ENCODE measurements at regions not wholly inside any gene's neighbourhood (a gene's known extent, or its start where the extent isn't known, plus 50 kb on each side); places are given as distances from the start of the nearest gene placed in this dataset.

DNA sequence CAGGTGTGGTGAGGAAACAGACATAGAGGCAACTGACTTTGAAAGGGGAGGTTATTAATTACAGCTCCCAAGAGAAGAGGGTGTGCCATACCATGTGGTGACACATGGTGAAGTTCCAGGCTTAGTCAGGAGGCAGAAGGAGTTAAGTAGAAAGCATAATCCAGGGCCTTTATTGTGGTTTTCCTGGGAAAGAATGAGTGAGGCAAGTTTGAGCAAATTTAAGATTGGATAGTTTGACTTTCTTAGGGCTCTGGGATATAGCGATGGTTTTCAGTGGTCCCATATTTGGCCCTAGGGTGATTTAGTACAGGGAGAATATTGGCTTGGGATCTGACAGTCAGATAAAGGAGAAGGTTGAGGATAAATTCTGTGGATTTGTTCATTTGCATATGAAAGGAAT lies 495.9 kb upstream of the FSTL5 start:
- Mint-ChIP-seq H3K4me3 (no peak overlapping the region), H3K36me3 (no peaks in the 10 kb centered on the region), H3K27me3 (no peaks in the 10 kb centered on the region), H3K4me1 (ENCODE audit: unreplicated experiment) (no peaks in the 10 kb centered on the region), H3K9me3 (no peaks in the 10 kb centered on the region), H3K27ac (no peak overlapping the region)
- no peak for DNase-seq (ENCODE audit: extremely low spot score, unreplicated experiment)
- no peak for TF ChIP-seq CTCF (conservative IDR thresholded peaks at IDR 0.05)

- no peak overlapping the region for H3K4me3 Mint-ChIP-seq
- H3K9me3 Mint-ChIP-seq: no peaks in the 10 kb centered on the region
- no peaks in the 10 kb centered on the region for H3K36me3 Mint-ChIP-seq
- no peaks in the 10 kb centered on the region for H3K4me1 Mint-ChIP-seq (ENCODE audit: unreplicated experiment)
- H3K27ac Mint-ChIP-seq: no peak overlapping the region
- no peak for TF ChIP-seq CTCF (conservative IDR thresholded peaks at IDR 0.05)
- no peaks in the 10 kb centered on the region for H3K27me3 Mint-ChIP-seq
- DNase-seq (ENCODE audit: extremely low spot score, unreplicated experiment): no peak
Observed at GRCh38 chr4:162657966-162658365, 494.2 kb upstream of the FSTL5 start.

- H3K9me3 Mint-ChIP-seq: no peaks in the 10 kb centered on the region
- H3K36me3 Mint-ChIP-seq: no peaks in the 10 kb centered on the region
- no peak for TF ChIP-seq CTCF (conservative IDR thresholded peaks at IDR 0.05)
- no peak overlapping the region for H3K27ac Mint-ChIP-seq
- DNase-seq (ENCODE audit: extremely low spot score, unreplicated experiment): no peak
- H3K4me1 Mint-ChIP-seq (ENCODE audit: unreplicated experiment): no peaks in the 10 kb centered on the region
- no peaks in the 10 kb centered on the region for H3K27me3 Mint-ChIP-seq
- H3K4me3 Mint-ChIP-seq: no peak overlapping the region
Observed at GRCh38 chr4:162650166-162650565, 486.4 kb upstream of the FSTL5 start.

DNA sequence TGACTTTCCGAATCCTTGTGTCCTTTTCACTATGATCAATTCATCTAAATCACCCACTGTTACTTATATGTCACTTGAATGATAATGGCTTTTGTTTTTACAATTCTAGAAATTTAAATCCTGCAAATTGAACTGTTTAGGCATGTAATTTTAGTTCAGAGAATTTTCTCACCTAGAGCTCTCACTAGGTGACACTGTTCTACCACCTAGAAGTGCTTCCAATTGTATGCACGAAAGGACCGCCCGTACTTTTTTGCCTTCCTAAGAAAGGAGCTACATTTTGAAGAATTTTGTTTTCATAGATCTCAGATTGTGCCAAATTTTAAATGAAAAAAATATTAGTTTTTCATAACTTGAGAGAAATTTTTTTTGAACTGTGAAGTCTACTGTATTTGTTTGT lies 481.6 kb upstream of the FSTL5 start:
- H3K4me3 Mint-ChIP-seq: no peak overlapping the region
- no peaks in the 10 kb centered on the region for H3K27me3 Mint-ChIP-seq
- H3K9me3 Mint-ChIP-seq: no peaks in the 10 kb centered on the region
- no peak for TF ChIP-seq CTCF (conservative IDR thresholded peaks at IDR 0.05)
- no peaks in the 10 kb centered on the region for H3K36me3 Mint-ChIP-seq
- no peak overlapping the region for H3K27ac Mint-ChIP-seq
- DNase-seq (ENCODE audit: extremely low spot score, unreplicated experiment): no peak
- H3K4me1 Mint-ChIP-seq (ENCODE audit: unreplicated experiment): no peaks in the 10 kb centered on the region

- no peak for DNase-seq (ENCODE audit: extremely low spot score, unreplicated experiment)
- TF ChIP-seq CTCF (conservative IDR thresholded peaks at IDR 0.05): no peak
- H3K36me3 Mint-ChIP-seq: no peaks in the 10 kb centered on the region
- no peak overlapping the region for H3K27ac Mint-ChIP-seq
- no peak overlapping the region for H3K4me3 Mint-ChIP-seq
- no peaks in the 10 kb centered on the region for H3K9me3 Mint-ChIP-seq
- H3K27me3 Mint-ChIP-seq: no peaks in the 10 kb centered on the region
- no peaks in the 10 kb centered on the region for H3K4me1 Mint-ChIP-seq (ENCODE audit: unreplicated experiment)
Observed at GRCh38 chr4:162644346-162644745, 480.5 kb upstream of the FSTL5 start.

GRCh38 chr4:162640152-162640551 lies 476.4 kb upstream of the FSTL5 start:
- no peaks in the 10 kb centered on the region for H3K9me3 Mint-ChIP-seq
- H3K27me3 Mint-ChIP-seq: no peaks in the 10 kb centered on the region
- H3K4me3 Mint-ChIP-seq: no peak overlapping the region
- H3K27ac Mint-ChIP-seq: no peak overlapping the region
- DNase-seq (ENCODE audit: extremely low spot score, unreplicated experiment): no peak
- H3K36me3 Mint-ChIP-seq: no peaks in the 10 kb centered on the region
- TF ChIP-seq CTCF (conservative IDR thresholded peaks at IDR 0.05): no peak
- no peaks in the 10 kb centered on the region for H3K4me1 Mint-ChIP-seq (ENCODE audit: unreplicated experiment)

Data from type B pancreatic cell (in vitro differentiated cells).